SK-N-MC (cell line): ENCODE measurements at regions not wholly inside any gene's neighbourhood (a gene's known extent, or its start where the extent isn't known, plus 50 kb on each side); places are given as distances from the start of the nearest gene placed in this dataset.

Source experiments
- DNase-seq: peaks from one replicate; pipeline ENCODE4 v3.0.0-alpha.2; 2011; ENCODE audit warnings: low read depth, low spot score
- H3K27ac ChIP-seq: fragments of 200-600 bp; sonication (generic); 2 replicates; pipeline ENCODE4 v1.5.1; 2016; ENCODE audit warnings: mixed run types
- H3K36me3 ChIP-seq: fragments of 200-600 bp; sonication (generic); 2 replicates; pipeline ENCODE4 v1.6.1; 2017; ENCODE audit warnings: antibody characterized with exemption, low read length, mixed read lengths; ENCODE audit not compliant: insufficient read depth
- H3K4me3 ChIP-seq: fragments of 200-600 bp; sonication (generic); 2 replicates; pipeline ENCODE4 v1.5.1; 2016
- H3K9ac ChIP-seq: fragments of 200-600 bp; sonication (generic); 2 replicates; pipeline ENCODE4 v1.8.0; 2017; ENCODE audit warnings: mixed run types, mixed read lengths; ENCODE audit not compliant: insufficient read length
- H3K9me3 ChIP-seq: fragments of 200-600 bp; sonication (generic); 2 replicates; pipeline ENCODE4 v1.6.1; 2017; ENCODE audit warnings: low read depth, mild to moderate bottlenecking, antibody characterized with exemption, low read length, moderate library complexity, mixed read lengths
- EZH2 ChIP-seq: fragments of 200-600 bp; sonication (generic); IDR thresholded peaks from one replicate; pipeline ENCODE4 v1.6.1; 2017; ENCODE audit warnings: antibody characterized with exemption
- FOXP2 ChIP-seq: optimal IDR thresholded peaks from 2 replicates; pipeline ENCODE3; 2011; ENCODE audit warnings: mild to moderate bottlenecking, moderate library complexity; ENCODE audit not compliant: insufficient read depth; ENCODE audit errors: extremely low read length, control extremely low read depth
- POLR2AphosphoS5 ChIP-seq: IDR thresholded peaks from 2 replicates; pipeline ENCODE4 v1.6.1; 2012; ENCODE audit warnings: mild to moderate bottlenecking, low read depth, low read length, borderline replicate concordance

DNA sequence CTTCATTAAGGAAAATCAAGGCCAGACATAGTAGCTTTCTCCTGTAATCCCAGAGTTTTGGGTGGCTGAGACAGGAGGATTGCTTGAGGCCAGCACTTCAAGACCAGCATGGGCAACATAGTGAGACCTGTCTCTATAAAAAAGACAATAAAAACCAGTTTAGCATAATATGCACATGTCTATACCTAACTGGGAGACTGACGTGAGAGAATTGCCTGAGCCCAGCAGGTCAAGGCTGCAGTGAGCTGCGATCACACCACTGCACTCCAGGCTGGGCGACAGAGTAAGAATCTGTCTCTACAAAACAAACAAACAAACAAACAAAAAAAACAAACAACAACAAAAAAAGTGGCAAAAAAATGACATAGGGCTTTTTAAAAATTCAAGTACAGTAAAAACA lies 820.8 kb downstream of the MTRR start:
- H3K9ac ChIP-seq: no peak overlapping the region
- no peak overlapping the region for H3K27ac ChIP-seq
- no peak overlapping the region for H3K4me3 ChIP-seq
- no peaks in the 10 kb centered on the region for H3K9me3 ChIP-seq
- DNase-seq: no peak
- no peak for TF ChIP-seq POLR2AphosphoS5
- TF ChIP-seq FOXP2: no peak
- no peak for TF ChIP-seq EZH2
- H3K36me3 ChIP-seq: no peaks in the 10 kb centered on the region

DNA sequence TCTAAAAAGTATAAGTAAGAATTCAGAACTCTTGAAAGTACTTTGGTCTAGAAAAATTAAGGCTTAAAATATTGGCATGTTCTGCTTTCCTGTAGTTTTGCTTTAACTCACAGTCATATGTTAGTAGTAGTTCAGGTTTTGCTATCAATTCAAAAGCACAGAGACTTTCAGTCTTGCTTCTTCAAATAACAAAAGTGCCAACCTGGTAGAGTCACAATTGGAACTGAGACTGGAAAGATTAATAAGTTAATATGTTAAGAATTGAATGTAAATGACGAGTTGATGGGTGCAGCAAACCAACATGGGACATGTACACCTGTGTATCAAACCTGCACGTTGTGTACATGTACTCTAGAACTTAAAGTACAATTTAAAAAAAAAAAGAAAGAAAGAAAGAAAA lies 822.3 kb downstream of the MTRR start:
- no peak for DNase-seq
- Histone ChIP-seq H3K4me3 (no peak overlapping the region), H3K9me3 (no peaks in the 10 kb centered on the region), H3K27ac (no peak overlapping the region), H3K9ac (no peak overlapping the region), H3K36me3 (no peaks in the 10 kb centered on the region)
- TF ChIP-seq FOXP2: no peak

DNA sequence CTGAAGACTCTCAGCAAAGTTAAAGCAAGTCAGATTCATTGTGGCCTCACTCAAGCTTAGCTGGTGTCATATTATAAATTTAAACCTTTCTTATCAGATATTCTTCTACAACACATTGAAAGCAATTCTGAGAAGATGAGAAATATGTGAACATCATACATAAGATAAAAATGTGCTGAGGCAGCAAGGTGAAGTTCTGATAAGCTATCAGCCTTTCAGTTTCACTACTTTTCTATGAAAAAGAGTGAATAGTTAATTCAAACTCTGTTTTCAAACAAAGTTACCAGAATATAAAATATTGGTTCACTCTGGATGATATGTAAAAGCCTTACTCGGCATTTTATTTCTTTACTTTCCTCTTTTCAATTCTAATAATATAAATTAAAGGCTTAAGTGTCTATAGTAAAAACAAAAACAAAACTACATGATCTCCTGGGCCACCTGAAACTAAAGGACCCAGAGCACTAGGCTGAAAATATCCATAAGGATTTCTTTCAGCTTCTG lies 824.4 kb downstream of the MTRR start:
- H3K27ac ChIP-seq: no peak overlapping the region
- no peaks in the 10 kb centered on the region for H3K9me3 ChIP-seq
- H3K9ac ChIP-seq: no peak overlapping the region
- H3K36me3 ChIP-seq: no peaks in the 10 kb centered on the region
- no peak overlapping the region for H3K4me3 ChIP-seq
- DNase-seq: no peak
- TF ChIP-seq EZH2 (no peak), FOXP2 (no peak), POLR2AphosphoS5 (no peak)

DNA sequence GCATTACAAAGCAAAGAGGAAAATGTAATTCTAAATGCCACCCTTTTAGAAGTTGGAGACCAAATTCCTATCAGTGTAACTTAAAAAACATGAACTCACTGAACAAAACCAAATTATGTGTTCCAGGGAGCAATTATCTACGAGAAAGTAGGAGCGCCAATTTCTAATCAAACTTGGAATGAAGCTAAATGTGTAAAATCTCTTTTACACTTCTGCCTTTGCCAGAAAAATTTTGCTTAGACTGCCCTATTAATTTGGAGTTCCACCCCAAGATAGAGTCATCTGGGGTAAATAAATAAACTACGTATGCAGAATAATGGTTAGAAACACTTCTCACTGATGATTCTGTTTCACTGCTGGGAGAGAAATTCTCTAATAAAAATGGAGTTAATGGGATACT lies 825.6 kb downstream of the MTRR start:
- no peak overlapping the region for H3K27ac ChIP-seq
- H3K9me3 ChIP-seq: no peaks in the 10 kb centered on the region
- H3K9ac ChIP-seq: no peak overlapping the region
- H3K4me3 ChIP-seq: no peak overlapping the region
- H3K36me3 ChIP-seq: no peaks in the 10 kb centered on the region
- DNase-seq: no peak
- TF ChIP-seq EZH2 (no peak), POLR2AphosphoS5 (no peak), FOXP2 (no peak)

DNA sequence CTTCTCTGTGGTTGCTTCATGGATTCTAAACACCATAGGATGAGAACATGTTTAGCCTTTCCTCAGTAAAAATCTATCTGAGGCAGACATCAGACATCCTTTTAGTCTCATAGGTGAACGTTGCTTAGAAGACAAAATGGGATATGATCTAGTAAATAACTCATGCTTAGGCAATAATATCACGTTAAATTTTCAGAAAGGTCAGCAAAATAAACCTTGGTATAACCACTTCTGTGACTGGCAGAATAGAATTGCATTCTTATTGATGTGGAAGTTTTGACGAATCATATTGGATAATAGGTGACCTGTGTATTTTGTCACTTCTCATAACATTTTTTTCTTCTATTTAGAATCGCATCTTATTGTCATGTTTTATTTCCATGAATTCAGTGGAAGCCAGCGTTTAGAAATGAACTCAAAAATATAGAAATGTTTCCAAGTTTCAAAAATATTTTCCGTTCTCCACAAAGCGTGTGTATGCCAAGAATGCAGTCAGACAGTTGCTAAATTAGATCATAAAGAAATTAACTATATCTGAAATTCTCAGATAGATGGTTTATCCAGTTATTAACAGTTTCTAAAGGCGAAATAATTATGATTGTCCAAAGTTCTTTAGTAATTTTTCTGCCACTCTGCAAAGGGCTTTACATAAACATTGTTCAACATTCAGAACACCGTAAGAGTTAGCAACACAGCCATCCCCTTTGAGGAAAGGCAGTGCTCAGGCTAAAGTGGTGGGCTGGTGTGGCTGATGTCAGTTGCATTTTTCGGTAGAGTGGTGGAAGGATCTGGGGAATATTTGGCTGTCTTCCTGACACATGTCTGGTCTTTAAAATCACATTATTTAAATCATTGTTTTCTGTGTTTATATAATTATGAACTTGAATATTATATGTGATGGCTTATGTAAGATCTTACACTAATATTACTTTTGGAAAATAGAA lies 827.2 kb downstream of the MTRR start:
- Histone ChIP-seq H3K27ac (no peak overlapping the region), H3K36me3 (no peaks in the 10 kb centered on the region), H3K9me3 (no peaks in the 10 kb centered on the region), H3K4me3 (no peak overlapping the region), H3K9ac (no peak overlapping the region)
- TF ChIP-seq FOXP2: no peak
- TF ChIP-seq EZH2: no peak
- no peak for TF ChIP-seq POLR2AphosphoS5
- DNase-seq: no peak

DNA sequence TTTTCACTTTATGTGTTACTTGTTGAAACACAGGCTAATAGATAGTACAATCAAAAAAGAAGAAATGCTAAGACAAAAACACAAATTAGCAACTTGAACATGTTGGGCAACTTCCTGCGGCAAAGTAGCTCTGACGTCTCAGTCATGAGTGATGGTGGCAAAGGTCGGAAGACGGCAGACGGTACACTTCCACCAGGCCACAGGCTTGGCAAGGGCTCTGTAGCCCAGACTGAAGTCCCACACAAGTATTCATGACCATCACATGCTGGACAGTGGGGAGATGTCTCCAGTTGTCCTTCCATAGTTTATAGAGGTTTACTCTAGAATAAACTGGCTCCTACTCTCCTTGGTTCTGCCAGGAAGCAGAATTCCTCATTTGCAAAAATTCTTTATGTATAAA lies 831.3 kb downstream of the MTRR start:
- no peak for DNase-seq
- TF ChIP-seq EZH2 (no peak), FOXP2 (no peak)
- no peak overlapping the region for H3K9ac ChIP-seq
- H3K27ac ChIP-seq: no peak overlapping the region
- H3K9me3 ChIP-seq: no peaks in the 10 kb centered on the region
- H3K36me3 ChIP-seq: no peaks in the 10 kb centered on the region
- H3K4me3 ChIP-seq: no peak overlapping the region

DNA sequence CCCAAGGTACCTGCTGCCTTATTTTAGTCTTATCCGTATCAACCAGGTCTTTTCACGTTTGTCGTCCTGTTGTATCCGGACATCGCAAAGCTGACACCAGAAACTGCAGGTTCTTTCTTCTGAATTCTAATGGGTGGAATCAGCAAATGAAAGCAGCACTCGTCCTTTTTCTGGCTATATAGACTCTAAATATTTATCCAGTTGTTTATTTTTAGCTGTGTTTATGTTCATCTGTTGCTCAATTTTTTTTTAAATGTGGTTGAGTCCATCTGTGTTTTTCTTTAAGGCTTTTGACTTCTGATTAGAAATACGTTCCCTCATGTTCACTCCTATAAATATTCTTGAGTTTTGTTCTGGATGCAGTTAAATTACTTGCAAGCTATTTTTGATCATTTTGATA lies 831.7 kb downstream of the MTRR start:
- H3K27ac ChIP-seq: no peak overlapping the region
- H3K36me3 ChIP-seq: no peaks in the 10 kb centered on the region
- H3K9me3 ChIP-seq: no peaks in the 10 kb centered on the region
- TF ChIP-seq FOXP2: no peak
- no peak for TF ChIP-seq EZH2
- no peak for TF ChIP-seq POLR2AphosphoS5
- no peak overlapping the region for H3K4me3 ChIP-seq
- no peak for DNase-seq
- H3K9ac ChIP-seq: no peak overlapping the region

DNA sequence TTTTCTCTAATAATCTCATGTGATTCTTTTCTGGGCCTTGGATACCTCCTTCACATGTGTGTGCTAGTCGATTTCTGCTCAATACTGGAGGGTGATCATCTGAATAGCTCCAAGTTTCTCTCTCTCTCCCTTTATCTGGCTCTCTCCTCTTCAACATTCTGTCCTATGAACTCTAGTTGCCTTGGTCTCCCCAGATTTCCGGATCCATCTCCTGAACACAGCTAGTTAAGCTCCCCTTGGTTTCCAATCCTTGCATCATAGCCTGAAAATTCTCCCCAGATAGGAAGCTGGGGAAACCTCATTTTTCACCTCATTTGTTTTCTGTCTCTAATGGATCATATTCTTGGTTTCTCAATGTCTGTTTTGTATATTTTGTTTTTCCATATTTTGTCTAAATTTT lies 832.3 kb downstream of the MTRR start:
- no peaks in the 10 kb centered on the region for H3K36me3 ChIP-seq
- H3K9me3 ChIP-seq: no peaks in the 10 kb centered on the region
- no peak overlapping the region for H3K4me3 ChIP-seq
- no peak overlapping the region for H3K9ac ChIP-seq
- DNase-seq: no peak
- H3K27ac ChIP-seq: no peak overlapping the region
- TF ChIP-seq POLR2AphosphoS5: no peak
- no peak for TF ChIP-seq EZH2
- TF ChIP-seq FOXP2: no peak
